ENCODE measurements at regions not wholly inside any gene's neighbourhood (a gene's known extent, or its start where the extent isn't known, plus 50 kb on each side); places are given as distances from the start of the nearest gene placed in this dataset.

GRCh38 chr10:129307141-129307540, 159.9 kb upstream of the MGMT start:
- peak; percentile 8 for TF ChIP-seq CTCF (conservative IDR thresholded peaks at IDR 0.05; ENCODE audit: low read depth, low read length)
- peak; percentile 50 for DNase-seq (ENCODE audit: low read depth)
- no peak overlapping the region for H3K4me3 ChIP-seq (ENCODE audit: low read depth, low read length)

- no peak for DNase-seq (ENCODE audit: low read depth)
- no peak for TF ChIP-seq CTCF (conservative IDR thresholded peaks at IDR 0.05; ENCODE audit: low read depth, low read length)
- H3K4me3 ChIP-seq (ENCODE audit: low read depth, low read length): no peak overlapping the region
Observed at GRCh38 chr10:129308953-129309564, 158.0 kb upstream of the MGMT start.

GRCh38 chr10:129309565-129309964, 157.5 kb upstream of the MGMT start:
- H3K4me3 ChIP-seq (ENCODE audit: low read depth, low read length): no peak overlapping the region
- DNase-seq (ENCODE audit: low read depth): no peak
- TF ChIP-seq CTCF (conservative IDR thresholded peaks at IDR 0.05; ENCODE audit: low read depth, low read length): no peak

- no peak for DNase-seq (ENCODE audit: low read depth)
- TF ChIP-seq CTCF (conservative IDR thresholded peaks at IDR 0.05; ENCODE audit: low read depth, low read length): no peak
- H3K4me3 ChIP-seq (ENCODE audit: low read depth, low read length): no peak overlapping the region
Observed at GRCh38 chr10:129310881-129311280, 156.2 kb upstream of the MGMT start.

DNA sequence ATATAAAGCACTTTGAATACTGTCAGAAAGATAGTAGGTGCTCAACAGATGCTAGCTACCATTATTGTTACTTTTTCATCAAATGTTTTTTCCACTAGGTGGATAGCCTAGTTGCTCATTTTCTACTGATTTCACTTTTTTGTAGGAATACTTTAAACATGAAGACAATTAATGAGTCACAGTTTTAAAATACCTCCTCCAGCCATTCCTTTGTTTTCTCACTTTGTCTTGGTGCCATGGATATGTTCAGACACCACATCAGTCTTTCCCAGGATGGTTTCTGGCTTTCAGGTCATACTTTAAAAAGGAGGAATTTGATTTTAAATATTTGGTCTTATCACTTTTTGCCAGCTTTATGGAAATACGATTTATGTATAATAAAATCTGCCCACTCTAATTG, 147.1 kb upstream of the MGMT start:
- no peak for TF ChIP-seq CTCF (conservative IDR thresholded peaks at IDR 0.05; ENCODE audit: low read depth, low read length)
- no peak for DNase-seq (ENCODE audit: low read depth)

DNA sequence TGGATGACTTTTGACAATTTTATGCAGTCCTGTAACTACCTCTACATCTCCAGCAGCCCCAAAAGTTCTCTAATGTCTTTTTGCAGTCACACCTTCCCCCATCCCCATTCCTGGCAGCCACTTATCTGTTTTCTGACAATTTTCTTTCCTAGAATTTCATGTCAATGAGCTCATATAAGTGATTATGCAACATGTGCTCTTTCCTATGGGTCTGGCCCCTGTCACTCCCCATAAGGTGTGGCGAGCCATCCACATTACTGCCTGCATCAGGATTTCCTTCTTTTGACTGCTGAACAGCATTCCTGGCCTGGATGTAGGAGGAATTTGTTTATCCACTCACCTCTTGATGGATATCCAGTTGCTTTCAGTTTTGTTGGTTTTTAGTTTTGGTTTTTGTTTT, 146.7 kb upstream of the MGMT start:
- H3K4me3 ChIP-seq (ENCODE audit: low read depth, low read length): no peak overlapping the region
- no peak for DNase-seq (ENCODE audit: low read depth)
- TF ChIP-seq CTCF (conservative IDR thresholded peaks at IDR 0.05; ENCODE audit: low read depth, low read length): no peak

More for the DNA sequence above, 147.1 kb upstream of the MGMT start:
- H3K4me3 ChIP-seq (ENCODE audit: low read depth, low read length): no peak overlapping the region

GRCh38 chr10:129321727-129322126, 145.3 kb upstream of the MGMT start:
- TF ChIP-seq CTCF (conservative IDR thresholded peaks at IDR 0.05; ENCODE audit: low read depth, low read length): no peak
- no peak overlapping the region for H3K4me3 ChIP-seq (ENCODE audit: low read depth, low read length)
- DNase-seq (ENCODE audit: low read depth): no peak
